HG03135 (cell line): ENCODE measurements at regions not wholly inside any gene's neighbourhood (a gene's known extent, or its start where the extent isn't known, plus 50 kb on each side); places are given as distances from the start of the nearest gene placed in this dataset.
"Not testable (repeated sequence)": the region's sequence is repeated elsewhere in the genome, so short reads cannot be mapped to it uniquely, and the experiment has no call there.

Experiments used
- ATAC-seq: cut with Tn5 transposase; IDR thresholded peaks from one replicate; pipeline ENCODE4 v1.9.1; 2021; ENCODE audit warnings: mild to moderate bottlenecking, moderate library complexity; ENCODE audit not compliant: unreplicated experiment

DNA sequence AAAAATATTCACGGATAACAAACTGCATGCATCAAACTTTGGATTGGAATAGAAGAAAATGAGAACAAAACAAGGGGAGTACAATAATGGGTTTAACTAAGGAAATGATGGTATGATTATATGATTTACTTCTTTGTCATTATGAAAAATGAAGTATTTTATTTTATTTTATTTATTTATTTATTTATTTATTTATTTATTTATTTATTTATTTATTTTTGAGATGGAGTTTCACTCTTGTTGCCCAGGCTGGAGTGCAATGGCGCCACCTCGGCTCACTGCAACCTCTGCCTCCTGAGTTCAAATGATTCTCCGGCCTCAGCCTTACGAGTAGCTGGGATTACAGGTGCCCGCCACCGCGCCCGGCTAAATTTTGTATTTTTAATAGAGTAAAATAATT is 234.1 kb upstream of the SEMA3C start:
- ATAC-seq, result not testable (repeated sequence)

DNA sequence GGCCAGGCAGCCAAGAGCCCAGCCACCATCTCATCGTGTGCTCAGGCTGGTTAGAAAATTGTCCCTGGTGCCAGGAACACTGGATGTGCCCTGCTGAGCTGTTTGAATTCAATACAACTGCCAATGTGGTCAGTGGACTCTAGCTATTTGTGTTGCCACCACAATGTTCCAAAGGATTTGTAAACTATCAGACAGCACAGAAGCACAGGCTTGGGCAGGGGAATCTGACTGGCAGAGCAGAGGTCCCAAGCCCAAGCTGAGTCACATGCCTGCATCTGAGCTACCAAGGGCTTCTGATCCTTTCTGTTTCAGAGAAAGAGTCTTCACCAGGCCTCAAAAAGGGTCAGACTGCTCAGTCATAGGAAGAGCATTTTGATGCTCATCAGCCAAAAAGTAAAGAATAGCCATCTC is 232.1 kb upstream of the SEMA3C start:
- ATAC-seq, result no peak

DNA sequence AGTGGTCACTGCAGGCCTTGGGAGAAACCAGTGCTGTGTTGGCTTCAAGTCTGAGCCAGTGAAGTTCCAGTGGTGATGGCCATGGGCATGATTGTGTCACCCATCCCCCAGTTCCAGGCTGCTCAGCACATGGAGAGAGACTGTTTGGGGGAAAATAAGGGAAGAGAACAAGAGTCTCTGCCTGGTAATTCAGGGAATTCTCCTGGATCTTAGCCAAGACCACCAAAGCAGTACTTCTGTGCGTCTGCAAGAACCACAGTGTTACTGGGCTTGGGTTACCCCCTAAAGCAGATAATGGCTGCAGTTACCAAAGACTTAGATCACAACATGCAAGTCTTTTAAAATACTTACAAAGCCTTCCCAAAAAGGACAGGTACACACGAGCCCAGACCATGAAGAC is 225.0 kb upstream of the SEMA3C start:
- no peak for ATAC-seq

DNA sequence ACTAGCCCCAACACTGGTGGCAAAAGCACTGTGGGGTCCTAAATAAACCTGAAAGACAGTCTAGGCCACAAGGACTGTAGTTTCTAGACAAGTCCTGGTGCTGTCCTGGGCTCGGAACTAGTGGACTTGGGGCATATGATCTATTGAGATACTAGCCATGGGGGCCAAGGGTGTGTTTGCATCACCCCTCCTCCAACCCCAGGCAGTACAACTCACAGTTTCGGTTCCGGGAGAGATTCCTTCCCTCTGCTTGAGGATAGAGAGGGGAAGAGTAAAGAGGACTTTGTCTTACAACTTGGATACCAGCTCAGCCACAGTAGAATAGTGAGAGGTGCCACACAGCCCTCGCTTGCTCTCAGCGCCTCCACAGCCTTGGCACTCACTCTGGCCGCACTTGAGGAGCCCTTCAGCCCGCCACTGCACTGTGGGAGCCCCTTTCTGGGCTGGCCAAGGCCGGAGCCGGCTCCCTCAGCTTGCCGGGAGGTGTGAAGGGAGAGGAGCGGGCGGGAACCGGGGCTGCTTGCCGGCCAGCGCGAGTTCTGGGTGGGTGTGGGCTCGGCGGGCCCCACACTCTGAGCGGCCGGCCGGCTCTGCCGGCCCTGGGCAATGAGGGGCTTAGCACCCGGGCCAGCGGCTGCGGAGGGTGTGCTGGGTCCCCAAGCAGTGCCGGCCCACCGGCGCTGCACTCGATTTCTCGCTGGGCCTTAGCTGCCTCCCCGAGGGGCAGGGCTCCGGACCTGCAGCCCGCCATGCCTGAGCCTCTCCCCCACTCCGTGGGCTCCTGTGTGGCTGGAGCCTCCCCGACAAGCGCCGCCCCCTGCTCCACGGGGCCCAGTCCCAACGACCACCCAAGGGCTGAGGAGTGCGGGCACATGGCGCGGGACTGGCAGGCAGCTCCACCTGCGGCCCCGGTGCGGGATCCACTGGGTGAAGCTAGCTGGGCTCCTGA is 222.7 kb upstream of the SEMA3C start:
- not testable (repeated sequence) for ATAC-seq

DNA sequence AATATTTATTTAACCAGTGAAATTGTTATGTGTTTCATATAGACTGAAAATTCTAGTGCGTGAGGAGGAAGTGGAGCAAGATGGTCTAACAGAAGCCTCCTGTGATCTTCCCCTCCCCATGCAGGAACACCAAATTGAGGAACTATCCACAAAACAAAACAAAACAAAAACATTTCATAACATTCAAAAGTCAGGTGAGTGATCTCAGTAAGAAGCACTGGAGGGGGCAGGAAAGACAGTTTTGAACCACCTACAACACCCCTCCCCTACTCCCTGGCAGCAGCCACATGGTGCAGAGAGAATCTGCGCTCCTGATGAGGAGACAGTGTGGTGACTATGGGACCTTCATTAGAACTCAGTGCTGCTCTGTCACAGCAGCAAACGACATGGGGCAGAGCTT is 221.9 kb upstream of the SEMA3C start:
- ATAC-seq, result no peak

DNA sequence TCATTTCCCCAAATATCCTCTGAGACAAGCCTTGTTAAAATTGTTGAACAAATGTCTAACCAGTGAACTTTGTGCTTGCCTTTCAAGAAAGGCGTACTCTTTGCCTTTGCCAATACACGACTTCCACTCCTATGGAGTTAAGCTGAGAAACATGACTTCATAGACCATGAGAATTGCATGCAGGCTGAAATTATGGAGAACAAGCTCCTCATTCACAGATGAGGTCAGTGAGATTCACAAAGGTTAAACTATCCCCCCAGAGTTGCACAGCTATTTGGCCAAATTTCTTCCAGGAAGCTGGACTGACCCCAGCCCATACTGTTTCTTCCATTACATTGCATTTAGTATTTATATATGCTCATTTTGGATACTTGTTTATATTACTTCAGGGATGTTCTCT is 221.4 kb upstream of the SEMA3C start:
- ATAC-seq, result no peak

DNA sequence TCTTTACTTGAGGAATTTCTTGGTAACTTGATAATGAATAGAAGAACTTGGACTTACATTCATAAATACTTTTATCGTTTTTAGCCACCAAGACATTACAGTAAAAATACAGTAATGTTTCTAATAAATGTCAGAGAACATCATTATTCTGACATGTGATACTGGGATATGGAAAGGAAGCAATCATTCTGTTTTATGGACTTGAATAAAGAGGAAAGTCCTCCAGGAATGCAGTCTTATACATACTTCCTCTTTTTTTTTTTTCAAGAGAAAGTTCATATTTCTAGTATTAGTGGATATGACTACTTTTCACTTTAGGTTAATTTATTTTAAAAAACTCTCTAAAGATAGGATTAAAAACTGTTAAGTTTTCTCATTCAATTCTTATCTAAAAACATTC is 220.0 kb upstream of the SEMA3C start:
- ATAC-seq, result no peak

DNA sequence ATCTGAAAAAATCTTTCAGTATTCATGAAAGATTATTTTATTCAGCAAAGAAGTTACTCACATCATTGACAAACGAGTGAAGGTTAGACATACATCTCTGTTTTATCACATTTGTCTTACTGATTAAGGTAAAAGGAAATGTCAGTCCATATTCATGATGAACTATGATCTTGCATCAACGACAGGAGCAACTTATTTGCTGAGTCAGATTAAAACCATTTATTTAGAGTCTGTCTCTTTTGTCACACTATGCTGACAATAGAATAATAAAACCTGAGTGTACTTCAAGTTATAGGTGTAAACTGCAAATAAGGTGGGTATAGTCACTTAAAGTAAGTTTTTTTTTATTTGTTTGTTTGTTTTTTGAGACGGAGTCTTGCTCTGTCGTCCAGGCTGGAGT is 216.5 kb upstream of the SEMA3C start:
- ATAC-seq, result no peak

DNA sequence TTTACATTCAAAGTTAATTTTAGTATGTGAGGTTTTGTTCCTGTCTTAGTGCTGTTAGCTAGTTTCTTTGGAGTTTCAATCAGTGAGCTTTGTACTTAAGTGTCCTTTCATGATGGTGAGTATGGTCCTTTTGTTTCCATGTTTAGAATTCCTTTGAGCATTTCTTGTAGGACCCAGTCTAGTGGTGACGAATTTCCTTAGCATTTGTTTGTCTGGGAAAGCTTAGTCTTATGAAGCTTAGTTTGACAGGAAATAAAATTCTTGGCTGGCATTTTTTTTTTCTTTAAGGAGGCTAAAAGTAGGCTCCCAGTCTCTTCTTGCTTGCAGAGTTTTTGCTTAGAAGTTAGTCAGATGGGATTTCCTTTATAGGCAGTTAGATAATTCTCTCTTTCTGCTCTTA is 209.2 kb upstream of the SEMA3C start:
- ATAC-seq, result no peak

DNA sequence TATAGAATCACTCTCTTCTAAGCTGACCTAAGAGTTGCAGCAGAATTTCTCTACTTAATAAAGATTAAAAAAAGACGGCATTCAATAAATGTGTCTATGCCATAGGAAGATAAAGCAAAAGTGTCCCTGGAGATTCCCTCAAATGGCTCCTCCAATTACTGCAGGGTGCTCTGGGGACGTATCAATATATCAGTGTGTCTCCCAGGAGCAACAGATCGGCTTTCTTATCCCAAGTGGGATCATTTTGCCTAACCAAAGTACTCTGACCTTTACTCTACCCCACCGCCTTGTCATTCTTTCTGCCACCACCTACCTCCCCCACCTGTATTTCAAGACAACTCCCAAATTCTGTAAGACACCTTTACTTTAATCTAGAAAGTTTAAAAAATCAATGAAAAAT is 202.0 kb upstream of the SEMA3C start:
- no peak for ATAC-seq

DNA sequence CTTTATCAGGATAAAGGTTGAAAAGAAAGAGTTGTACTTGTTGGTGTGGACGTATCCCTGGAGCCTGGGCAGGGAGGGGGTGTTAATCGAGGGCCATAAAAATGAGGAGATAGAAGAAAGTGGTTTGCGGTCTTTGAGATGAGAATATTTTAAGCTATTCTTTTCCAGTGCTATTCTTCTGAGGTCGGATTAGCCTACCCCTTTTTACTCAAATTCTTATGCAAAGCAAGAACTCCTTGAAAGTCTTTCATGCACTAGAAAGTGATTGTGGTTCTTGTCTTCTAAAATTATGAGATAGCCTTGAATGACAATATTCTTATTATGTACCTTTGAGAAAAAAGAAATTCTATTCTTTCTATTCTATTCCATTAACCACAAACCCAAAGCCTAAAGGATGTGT is 201.3 kb upstream of the SEMA3C start:
- ATAC-seq, result no peak

DNA sequence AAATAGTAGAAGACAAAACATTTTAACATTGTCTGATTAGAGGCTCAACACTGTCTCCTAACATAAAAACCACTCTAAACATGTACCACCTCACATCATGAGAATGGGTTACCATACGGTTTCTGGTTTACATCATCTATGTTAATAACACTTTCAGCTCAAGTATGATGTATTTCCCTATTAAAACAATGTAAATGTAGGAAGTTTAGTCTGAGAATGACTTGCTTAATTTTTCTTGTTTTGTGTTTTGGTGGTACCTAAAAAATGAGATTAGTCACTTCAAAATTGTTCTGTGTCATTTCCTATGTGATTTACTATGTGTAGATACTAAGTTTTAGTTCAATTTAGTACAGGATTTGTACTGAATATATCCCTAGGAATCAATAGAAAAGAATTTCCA is 195.8 kb upstream of the SEMA3C start:
- ATAC-seq, result no peak

DNA sequence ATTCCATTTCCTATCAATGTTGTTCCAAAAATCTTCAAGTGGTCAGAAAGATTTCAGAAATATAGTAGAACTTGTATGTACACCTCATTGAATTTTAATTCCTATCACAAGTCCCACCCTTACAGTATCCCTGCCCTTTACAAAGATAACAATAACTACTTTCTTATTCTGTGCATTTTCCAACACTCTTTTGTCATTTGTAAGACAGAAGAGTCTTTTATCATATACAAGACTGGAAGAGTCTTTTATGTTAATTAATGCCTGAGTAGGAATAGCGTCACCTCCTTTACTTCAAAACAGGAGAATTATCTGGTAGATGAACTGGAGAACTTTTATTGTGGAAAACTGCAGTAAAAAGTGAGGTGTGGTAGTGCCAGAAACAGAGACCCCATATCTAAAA is 193.9 kb upstream of the SEMA3C start:
- ATAC-seq, result no peak

DNA sequence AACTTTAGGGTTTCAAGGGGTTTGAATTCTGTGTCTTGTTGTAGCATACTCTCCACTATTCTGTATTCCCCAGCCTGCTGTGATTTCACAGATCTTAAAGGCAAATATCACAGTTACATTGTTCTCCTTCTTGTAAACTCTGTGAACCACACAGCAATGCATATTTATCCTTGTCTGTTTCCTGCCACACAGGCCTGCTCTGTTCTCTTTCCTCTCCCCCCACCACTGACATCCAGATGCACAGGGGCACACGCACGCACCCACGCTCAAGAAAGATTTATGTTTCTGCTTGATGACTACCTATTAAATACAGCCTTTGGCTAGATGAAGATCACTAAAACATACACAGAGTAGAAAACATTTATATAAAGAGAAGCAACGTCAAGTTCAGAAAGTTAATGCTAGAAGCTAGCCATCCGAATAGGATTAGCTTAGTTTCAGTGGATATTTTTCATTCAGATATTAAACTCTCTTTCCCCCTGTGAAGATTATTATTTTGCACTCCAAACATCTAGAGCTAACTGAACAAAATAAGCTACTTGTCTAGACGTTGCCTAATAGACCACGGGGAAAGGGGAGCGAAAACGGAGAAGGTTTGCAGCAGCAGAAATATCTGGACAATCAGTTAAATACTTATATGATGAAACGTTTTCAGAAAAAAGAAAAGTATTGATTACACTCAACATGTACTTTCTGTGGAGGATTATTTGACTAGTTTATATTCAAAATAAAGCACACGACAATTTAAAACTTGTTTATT is 193.1 kb upstream of the SEMA3C start:
- ATAC-seq, result no peak

DNA sequence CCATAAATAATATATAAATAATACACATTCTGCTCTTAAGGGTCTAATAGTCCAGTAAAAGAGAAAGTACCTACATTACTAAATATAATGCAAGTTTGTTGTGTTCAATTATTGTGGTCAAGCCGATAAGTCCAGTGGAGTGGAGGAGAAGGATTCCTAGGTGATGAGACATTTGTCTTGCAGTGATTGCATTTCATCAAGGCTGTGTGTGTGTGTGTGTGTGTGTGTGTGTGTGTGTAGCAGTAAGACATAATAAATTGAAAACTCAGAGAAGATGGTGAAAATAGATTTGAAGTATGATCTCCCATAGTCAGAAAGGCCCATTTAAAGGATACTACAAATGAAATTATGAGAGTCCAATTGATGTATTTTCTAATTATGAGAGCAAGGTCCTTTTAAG is 192.5 kb upstream of the SEMA3C start:
- no peak for ATAC-seq

DNA sequence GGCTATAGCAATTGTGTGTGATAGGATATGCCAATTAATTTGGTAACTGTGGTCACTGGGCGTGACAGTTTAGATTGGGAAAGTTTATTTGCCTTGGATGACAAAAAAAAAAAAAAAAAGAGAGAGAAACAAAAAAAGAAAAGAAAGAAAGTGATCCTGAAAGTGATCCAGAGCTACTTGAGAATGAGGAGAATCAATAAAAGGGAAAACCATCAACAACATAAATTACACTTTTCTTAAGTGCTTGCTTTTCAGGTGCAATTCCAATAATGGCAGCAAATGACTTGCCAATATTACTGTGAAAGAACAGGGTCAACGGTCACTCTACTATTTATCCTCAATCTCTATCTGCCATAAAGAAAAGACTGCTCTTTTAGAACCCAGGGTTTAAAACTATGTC is 191.8 kb upstream of the SEMA3C start:
- ATAC-seq, result no peak

DNA sequence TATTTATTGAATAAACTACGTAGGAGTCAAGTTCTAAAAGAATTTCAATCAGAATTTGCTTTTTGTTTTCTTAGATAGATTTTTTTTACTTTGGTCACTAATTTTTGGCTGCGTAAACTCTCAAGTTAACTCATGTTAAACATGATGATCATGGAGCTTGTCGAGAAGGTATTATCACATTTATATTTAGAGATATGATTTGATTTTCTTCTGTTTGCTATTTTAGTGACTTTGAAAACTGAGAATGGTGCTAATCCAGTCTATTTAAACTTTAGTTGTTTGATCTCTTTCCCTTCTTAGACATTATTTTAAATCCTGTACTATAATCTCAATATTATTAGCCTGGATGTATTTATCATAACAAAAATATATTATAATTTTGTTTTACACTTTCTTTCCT is 179.4 kb upstream of the SEMA3C start:
- no peak for ATAC-seq

DNA sequence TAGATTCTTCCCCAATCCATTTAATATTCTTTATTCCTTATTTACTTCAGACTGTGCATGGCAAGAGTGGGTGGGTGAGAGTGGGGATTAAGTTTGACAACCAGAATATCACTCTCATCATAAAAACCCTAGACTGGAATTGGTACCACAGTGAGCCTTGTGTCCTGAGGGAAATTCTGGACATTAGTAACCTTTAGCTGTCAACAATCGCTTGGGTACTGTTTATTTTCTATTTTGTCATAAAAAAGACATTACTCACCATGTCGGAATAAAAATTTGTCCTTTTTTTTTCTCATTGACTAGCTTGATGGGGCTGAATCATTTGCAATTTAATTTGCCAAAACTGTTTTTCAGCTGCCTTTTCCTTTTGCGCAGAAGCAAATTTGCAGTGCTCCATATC is 176.1 kb upstream of the SEMA3C start:
- no peak for ATAC-seq

DNA sequence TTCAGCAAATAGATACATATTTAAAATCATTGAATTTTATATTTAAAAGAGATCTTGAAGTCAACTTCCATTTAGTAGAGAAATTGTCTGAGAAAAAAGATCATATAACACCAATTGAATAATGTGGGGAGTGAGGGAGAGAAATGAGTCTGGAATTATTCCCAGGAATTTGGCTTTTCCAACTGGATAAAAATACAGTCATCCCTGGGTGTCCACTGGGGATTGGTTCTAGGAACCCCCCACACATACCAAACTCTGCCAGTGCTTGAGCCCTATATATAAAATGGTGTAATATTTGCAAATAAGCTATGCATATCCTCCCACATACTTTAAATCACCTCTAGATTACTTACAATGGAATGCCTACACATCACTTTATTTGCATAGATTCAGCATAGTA is 162.8 kb upstream of the SEMA3C start:
- no peak for ATAC-seq

DNA sequence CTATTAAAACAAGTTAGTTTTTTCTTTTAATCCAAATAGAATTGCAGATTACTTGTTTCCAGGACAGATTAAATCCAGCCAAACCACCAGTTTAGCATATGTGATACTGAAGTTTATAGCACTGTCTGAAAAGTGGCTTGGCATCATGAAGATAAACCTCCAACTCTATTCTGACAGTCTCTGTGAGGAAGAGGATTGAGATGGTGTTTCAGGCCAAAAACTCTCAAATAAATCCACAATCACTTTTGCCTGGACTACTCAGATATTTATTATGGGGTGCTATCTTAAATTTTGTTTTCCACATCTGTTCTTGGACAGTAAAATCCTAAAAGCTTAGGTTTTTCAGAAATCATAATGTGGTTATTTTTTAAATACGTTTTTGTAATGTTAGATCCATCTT is 161.7 kb upstream of the SEMA3C start:
- no peak for ATAC-seq

DNA sequence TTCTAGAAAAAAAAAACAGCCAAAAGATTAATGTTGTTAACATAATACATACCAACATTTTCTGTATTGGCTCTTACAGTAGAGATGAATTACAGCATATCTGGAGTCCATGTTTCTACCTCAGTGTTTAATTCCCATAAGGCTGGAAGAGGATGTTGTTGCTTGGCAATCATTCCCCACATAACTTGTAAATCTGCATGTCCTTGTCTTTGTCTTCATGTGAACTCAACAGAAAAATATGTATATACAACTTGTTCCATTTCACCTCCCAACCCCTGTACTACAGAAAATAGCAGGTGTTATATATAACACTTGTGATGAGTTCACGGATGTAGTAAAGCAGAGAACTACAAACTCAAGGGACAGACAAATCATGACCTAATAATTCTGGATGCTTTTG is 160.9 kb upstream of the SEMA3C start:
- no peak for ATAC-seq

DNA sequence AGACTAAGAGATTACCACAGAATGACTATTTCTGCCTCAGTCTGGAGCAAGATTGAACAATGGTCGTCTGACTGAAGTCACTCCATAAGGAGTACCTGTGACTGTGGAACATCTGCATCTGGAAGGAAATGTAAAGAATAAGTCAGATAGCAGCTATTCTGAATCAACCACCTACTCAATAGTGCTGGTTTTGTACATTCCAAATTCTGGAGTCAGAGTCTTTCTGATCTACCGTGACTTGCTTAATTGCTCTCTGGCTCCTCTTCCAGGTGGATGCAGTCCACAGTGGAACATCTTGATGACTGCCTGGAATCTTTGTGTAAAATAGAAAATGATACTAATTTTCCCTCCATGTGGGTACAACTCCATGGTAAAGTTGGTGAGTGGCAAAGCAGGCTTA is 156.3 kb upstream of the SEMA3C start:
- ATAC-seq, result no peak
